ENCODE measurements at regions not wholly inside any gene's neighbourhood (a gene's known extent, or its start where the extent isn't known, plus 50 kb on each side); places are given as distances from the start of the nearest gene placed in this dataset.

DNA sequence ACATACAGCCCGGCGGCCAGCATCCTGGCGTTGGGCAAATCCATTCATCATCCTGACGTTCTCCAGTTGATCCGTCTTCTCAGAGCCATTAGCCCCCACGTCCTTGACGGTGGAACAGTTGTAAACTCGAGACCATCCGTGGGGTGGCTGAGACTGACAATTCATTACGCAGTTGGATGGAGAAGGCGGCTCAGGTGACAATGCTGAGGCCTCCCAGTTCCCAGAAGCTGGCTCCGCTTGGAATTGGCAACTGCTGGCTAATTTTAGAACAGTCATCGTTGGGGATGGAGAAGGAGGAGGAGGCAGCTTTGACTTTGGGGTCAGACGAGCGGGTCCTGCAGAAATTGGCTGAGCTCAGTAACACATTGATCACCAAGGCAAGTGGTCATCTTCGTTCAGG lies 186.5 kb downstream of the PHETA1 start:
- no peak for TF ChIP-seq EZH2 (IDR thresholded peaks at IDR 0.05; ENCODE audit: borderline replicate concordance, control insufficient read depth, low read depth, low read length)
- TF ChIP-seq POLR2A (IDR thresholded peaks at IDR 0.05; ENCODE audit: low read depth, low read length) = no peak
- no peak for TF ChIP-seq BHLHE40 (IDR thresholded peaks at IDR 0.05; ENCODE audit: borderline replicate concordance in 1 of 2, low read depth in 2 of 2, low read length in 1 of 2)
- no peak for TF ChIP-seq FOXM1 (IDR thresholded peaks at IDR 0.05; ENCODE audit: low read depth, low read length)
- no peak for TF ChIP-seq KDM1A (IDR thresholded peaks at IDR 0.05; ENCODE audit: borderline replicate concordance)
